Right ventricle myocardium inferior (tissue), 1 donor: ENCODE measurements at regions not wholly inside any gene's neighbourhood (a gene's known extent, or its start where the extent isn't known, plus 50 kb on each side); places are given as distances from the start of the nearest gene placed in this dataset.
A peak's percentile ranks its signal among the peaks of the same experiment; 100 is the strongest.

ENCODE experiments used
- ATAC-seq: fragments of 200-7000 bp; cut with Tn5 transposase; one replicate; pipeline ENCODE4 v1.9.1; 2020; ENCODE audit warnings: mild to moderate bottlenecking, moderate library complexity
- DNase-seq: peaks from one replicate; pipeline ENCODE4 v3.0.0; 2021; ENCODE audit errors: missing footprints
- intact Hi-C: fragments of 100-400 bp; cut with DNase I; formaldehyde crosslinking; loops from one replicate; pipeline ENCODE4 v1.11.0; 2022
- donor health status: DM: no; HTN: yes; CAD: no; lungs with severe emphysema.

DNA sequence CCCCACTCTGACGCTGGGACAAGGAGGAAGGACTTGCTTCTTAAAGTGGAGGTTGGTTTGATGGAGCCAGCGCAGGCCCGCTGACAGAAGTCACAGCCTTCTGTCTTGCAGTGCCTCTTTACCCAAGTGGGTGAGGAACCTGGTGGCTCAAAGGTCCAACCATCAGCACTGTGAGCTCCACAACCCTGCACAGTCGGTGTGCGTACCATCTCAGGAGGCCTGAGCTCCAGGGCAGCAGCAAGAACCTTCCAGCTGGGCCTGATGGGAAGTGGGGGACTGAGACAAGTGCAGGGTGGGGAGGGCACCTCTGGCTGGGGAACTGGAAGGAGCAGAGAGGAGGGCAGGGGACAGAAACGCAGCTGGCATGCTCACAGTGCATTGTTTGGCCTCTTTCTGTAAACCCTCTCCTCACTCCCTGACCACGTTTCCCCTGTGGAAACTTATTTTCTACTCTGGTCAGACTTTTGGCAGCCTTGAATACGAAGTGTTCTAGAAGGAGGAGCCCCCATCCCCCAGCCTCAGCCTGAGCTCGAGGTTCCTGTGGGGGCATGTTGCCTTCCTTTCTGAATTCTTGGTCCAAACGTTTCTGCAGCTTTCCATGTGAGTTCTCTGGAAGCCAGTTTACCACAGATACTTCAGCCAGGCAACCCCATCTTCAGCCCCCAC, 178.5 kb upstream of the PITX1 start:
- intact Hi-C loops = no loop called here
- ATAC-seq (no peak), DNase-seq (no peak)

DNA sequence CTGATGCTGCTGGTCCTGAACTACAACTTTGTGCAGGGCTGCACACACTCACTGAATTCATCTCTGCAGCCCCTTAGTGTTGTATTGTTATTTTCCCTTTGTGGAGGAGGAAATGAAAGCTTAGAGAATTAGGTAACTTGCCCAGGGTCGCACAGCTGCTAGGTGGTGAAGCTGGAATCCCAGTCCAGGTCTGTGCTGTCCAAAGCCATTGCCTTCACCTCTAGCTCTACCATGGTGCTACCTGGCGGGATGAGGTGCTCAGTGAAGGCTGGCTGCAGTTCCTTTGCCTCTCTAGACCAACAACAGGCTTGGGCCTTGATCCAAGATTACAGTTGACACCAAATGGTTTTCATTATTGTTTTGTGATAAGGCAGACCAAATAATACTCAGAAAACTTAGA, 177.8 kb upstream of the PITX1 start:
- intact Hi-C loops = no loop called here
- no peak for DNase-seq

GRCh38 chr5:135211083-135211790, 177.2 kb upstream of the PITX1 start:
- ATAC-seq (no peak), DNase-seq (no peak)
- intact Hi-C loops = no loop called here

More for the DNA sequence above, 177.8 kb upstream of the PITX1 start:
- no peak for ATAC-seq

DNA sequence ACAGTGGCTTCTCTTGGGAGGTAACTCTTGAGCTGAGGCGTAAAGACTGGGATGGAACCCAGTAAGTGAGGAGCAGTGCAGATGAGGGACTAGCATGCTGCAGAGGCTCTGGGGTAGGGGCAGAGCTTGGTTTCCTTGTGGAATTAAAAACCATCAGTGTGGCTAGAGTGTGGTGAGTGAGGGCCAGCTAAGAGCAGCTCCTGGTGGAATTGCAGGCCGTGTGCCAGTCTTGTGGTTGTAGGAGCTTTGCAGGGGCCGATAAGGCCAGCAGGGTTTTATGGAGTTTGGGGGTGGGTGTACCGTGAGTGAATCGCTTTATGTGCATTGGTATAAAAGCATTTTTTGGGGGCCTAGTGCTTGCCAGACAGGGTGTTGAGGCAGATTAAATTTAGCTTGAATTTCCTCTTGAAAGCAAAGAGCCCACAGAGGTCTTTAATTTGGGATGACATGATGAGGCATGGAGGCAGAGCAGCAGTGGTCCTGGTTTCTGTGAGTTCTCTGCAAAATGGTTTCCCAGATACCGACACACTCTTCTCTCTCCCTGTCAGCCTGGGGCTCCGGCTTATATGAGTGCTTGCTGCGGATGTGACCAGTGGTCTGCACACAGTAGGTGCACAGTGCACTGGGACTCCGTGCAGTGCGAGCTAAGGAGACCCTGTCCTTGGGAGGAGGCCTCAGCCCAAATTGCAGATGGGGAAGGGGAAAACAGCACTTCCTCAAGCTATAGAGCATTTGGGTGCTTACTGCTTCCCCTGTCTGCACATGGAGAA, 176.4 kb upstream of the PITX1 start:
- intact Hi-C loops = no loop called here
- ATAC-seq (no peak), DNase-seq (no peak)

GRCh38 chr5:135208903-135209721, 175.1 kb upstream of the PITX1 start:
- intact Hi-C loops = no loop called here
- no peak for DNase-seq
- no peak for ATAC-seq

DNA sequence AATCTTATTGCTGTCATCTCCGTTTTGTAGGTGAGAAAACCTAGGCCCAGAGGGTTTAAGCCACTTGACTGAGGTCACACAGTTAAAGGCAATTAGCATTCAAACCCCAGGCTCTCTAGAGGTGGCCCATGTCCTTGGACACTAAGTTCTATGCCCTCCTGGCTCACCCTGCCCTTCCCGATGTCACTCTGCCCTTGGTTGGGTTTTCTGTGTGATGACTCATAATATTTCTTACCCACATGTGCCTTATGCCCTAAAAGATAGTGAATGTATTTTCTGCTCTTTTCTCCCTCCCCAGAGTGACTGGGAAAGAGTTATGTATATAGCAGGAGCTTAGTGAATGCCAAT, 174.5 kb upstream of the PITX1 start:
- DNase-seq = no peak
- ATAC-seq = peak; percentile 23
- intact Hi-C loops = no loop called here

DNA sequence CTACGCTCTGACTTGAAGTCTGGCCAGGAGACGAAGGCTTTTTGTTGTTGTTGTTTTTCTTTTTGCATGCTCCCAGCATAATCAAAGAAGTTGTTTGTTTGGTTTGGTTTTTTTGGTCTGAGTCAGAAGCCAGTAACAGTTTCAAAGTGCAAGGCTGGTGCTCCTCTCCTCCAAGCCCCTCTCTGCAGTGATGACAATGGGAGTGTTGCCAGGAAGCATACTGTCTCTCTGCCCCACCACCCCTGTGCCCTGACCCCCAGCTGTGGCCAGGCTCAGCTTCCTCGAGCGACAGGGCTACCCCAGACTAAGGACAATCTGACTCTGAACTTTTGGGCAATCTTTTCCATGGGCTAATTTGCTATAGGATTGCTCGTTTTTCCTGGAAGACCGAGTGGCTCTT, 173.8 kb upstream of the PITX1 start:
- ATAC-seq (no peak), DNase-seq (no peak)
- intact Hi-C loops = no loop called here

DNA sequence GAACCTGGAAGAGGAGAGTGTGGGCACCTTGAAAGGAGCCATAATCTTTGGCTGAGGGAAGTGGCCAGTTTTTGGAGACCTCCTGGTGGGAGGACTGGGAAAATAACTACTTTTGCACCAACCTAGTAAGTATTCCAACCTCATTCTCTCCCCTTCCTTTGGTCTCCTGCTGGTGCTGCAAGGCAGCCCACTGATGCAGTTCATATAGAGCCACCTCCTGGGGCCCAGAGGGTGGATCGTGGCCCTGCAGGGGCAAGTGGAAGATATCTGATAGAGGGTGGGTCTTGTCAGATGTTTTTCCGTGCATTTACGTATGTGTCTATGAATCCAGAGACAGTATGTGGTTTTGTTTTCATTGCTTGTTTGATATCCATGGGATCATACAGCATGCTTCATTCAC, 172.8 kb upstream of the PITX1 start:
- no peak for ATAC-seq
- DNase-seq = no peak
- intact Hi-C loops = no loop called here

- DNase-seq (no peak), ATAC-seq (no peak)
- intact Hi-C loops = no loop called here
Observed at GRCh38 chr5:135205632-135206349, 171.8 kb upstream of the PITX1 start.

- ATAC-seq (no peak), DNase-seq (no peak)
- intact Hi-C loops = no loop called here
Observed at GRCh38 chr5:135204151-135204600, 170.1 kb upstream of the PITX1 start.

GRCh38 chr5:135203593-135204036, 169.6 kb upstream of the PITX1 start:
- intact Hi-C loops = no loop called here
- ATAC-seq (no peak), DNase-seq (no peak)

DNA sequence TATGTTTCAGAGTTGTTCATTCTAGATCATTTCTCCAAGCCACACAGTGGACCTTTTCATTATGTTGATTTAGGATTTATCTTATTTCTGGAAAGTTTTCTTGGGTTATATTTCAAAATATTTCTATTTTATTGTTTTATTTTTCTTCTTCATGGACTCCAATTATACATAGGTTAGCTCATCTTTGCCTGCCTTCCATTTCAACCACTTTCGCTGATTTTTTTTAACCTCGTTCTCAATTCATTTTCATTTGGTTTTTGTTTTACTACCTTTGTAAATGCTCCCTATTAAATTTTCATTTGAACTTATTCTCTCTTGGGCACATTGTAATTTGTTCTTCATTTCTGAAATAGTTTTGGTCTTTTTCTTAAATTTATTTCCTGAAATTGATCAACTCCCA, 169.0 kb upstream of the PITX1 start:
- ATAC-seq = no peak
- DNase-seq = no peak
- intact Hi-C loops = no loop called here

DNA sequence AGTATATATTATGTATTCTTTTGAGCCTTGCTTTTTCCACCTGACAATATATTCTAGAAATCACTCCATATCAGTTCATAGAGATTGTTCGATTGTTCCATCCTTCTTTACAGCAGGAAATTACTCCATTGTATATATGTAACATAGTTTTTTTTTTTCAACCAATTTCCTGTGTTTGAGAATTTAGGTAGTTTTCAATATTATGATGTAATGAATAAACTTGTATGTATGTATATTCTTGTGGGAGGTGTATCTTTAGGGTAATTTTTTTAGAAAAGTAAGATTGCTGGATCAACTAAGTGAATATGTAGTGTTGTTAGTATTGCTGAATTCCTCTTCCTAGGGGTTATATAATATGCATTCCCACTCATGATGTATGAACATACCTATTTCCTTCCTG, 165.9 kb upstream of the PITX1 start:
- no peak for ATAC-seq
- intact Hi-C loops = loop anchor here (10.0 kb wide), 1 partner anchor 145 kb away; no protein-coding TSS in a partner anchor
- no peak for DNase-seq

GRCh38 chr5:135196483-135196882, 162.5 kb upstream of the PITX1 start:
- DNase-seq = no peak
- intact Hi-C loops = loop anchor here (10.0 kb wide), 1 partner anchor 142 kb away; no protein-coding TSS in a partner anchor
- ATAC-seq = no peak

DNA sequence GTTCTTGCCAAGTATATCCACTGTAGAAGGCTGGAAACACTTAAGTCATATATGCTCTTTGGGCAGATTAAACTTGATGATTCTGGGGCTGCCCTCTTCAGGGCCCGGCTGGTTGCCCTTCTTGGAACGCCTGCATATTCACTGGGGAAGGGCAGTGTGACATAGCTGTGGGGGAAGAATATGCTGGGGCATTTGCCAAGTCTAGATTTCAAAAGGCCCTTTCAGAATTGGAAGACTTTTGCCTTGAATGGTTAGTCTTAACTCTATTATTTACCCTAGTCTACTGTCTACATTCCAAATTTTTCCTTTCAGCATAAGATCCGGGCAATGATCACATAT, 161.2 kb upstream of the PITX1 start:
- peak; percentile 18 for ATAC-seq
- no peak for DNase-seq
- intact Hi-C loops = loop anchor here (10.0 kb wide), 1 partner anchor 140 kb away; no protein-coding TSS in a partner anchor

GRCh38 chr5:135194573-135195269, 160.7 kb upstream of the PITX1 start:
- ATAC-seq (peak; percentile 35), DNase-seq (peak; percentile 60)
- intact Hi-C loops = loop anchor here (5.0 to 10.0 kb wide), 2 partner anchors 140 to 277 kb away; no protein-coding TSS in a partner anchor

- DNase-seq (no peak), ATAC-seq (peak; percentile 35)
- intact Hi-C loops = loop anchor here (5.0 to 10.0 kb wide), 2 partner anchors 139 to 277 kb away; no protein-coding TSS in a partner anchor
Observed at GRCh38 chr5:135194126-135194488, 160.1 kb upstream of the PITX1 start.
